Gastroesophageal sphincter (tissue), 4 donors: ENCODE measurements at regions not wholly inside any gene's neighbourhood (a gene's known extent, or its start where the extent isn't known, plus 50 kb on each side); places are given as distances from the start of the nearest gene placed in this dataset.

Source experiments
- ATAC-seq: fragments of 150-250 bp; one replicate; pipeline ENCODE4 v1.9.1; 2016; ENCODE audit warnings: mild to moderate bottlenecking, moderate library complexity
- H3K27ac ChIP-seq, 4 donors: fragments of 200-600 bp; sonication (generic) in 3 of 4; 1 replicate in 3 of 4; 2 replicates in 1 of 4; pipeline ENCODE4 v1.5.1; 2016 to 2019
- H3K27me3 ChIP-seq: fragments of 200-600 bp; sonication (generic); one replicate; pipeline ENCODE4 v1.5.1; 2019
- H3K36me3 ChIP-seq, 2 donors: fragments of 200-600 bp; sonication (generic); one replicate each; pipeline ENCODE4 v1.5.1; 2019; ENCODE audit warnings: control low read depth in 1 of 2
- H3K4me1 ChIP-seq, 3 donors: fragments of 200-600 bp; sonication (generic); 1 replicate in 2 of 3; 2 replicates in 1 of 3; pipeline ENCODE4 v1.5.1; 2016 to 2019; ENCODE audit warnings: control low read depth in 2 of 3
- H3K4me3 ChIP-seq, 2 donors: fragments of 200-600 bp; sonication (generic); one replicate each; pipeline ENCODE4 v1.5.1; 2019; ENCODE audit warnings: mild to moderate bottlenecking in 1 of 2, moderate library complexity in 1 of 2
- H3K9me3 ChIP-seq, 3 donors: fragments of 200-600 bp; sonication (generic); one replicate each; pipeline ENCODE4 v1.5.1; 2017 to 2019; ENCODE audit warnings: control low read depth in 2 of 3
- CTCF ChIP-seq, 4 experiments: fragments of 200-600 bp in 2 of 4; fragments of 450-650 bp in 2 of 4; sonication (generic) in 1 of 4; IDR thresholded peaks; one replicate each; pipeline ENCODE4 v1.5.1; 2017 to 2019; ENCODE audit warnings: antibody characterized with exemption in 4 of 4, mild to moderate bottlenecking in 2 of 4, moderate library complexity in 2 of 4
- EP300 ChIP-seq: sonication (generic); formaldehyde crosslinking; IDR thresholded peaks from one replicate; pipeline ENCODE4 v1.6.1; 2017; ENCODE audit warnings: antibody characterized with exemption, mild to moderate bottlenecking
- POLR2A ChIP-seq, 2 donors: fragments of 450-650 bp; IDR thresholded peaks; one replicate each; pipeline ENCODE4 v1.6.1; 2017; ENCODE audit warnings: antibody characterized with exemption in 2 of 2, mild to moderate bottlenecking in 2 of 2, moderate library complexity in 1 of 2
- POLR2AphosphoS5 ChIP-seq: sonication (generic); formaldehyde crosslinking; IDR thresholded peaks from one replicate; pipeline ENCODE4 v1.6.1; 2017; ENCODE audit warnings: antibody characterized with exemption
- WGBS, 2 donors: methylation state at CpG; one replicate each; pipeline ENCODE4 v1.1.5; 2018; ENCODE audit warnings: low coverage in 1 of 2; 5-methylcytosine and 5-hydroxymethylcytosine counted together

GRCh38 chr4:43778187-43778915 is 670.3 kb downstream of the KCTD8 start:
- TF ChIP-seq POLR2A (IDR thresholded peaks at IDR 0.05) (no peak), POLR2AphosphoS5 (no peak), CTCF (IDR thresholded peaks at IDR 0.05) (no peak), EP300 (no peak)
- H3K4me1 ChIP-seq = no peaks in the 10 kb centered on the region
- no peaks in the 10 kb centered on the region for H3K27me3 ChIP-seq
- H3K27ac ChIP-seq = no peak overlapping the region
- no peak overlapping the region for H3K4me3 ChIP-seq
- H3K36me3 ChIP-seq = no peaks in the 10 kb centered on the region
- 54 to 82% methylated on average over 3 of the region's 3 CpGs for WGBS, 2 donors
- ATAC-seq = no peak
- H3K9me3 ChIP-seq = no peaks in the 10 kb centered on the region

GRCh38 chr4:43781125-43781524 is 667.5 kb downstream of the KCTD8 start:
- H3K9me3 ChIP-seq = no peaks in the 10 kb centered on the region
- no peaks in the 10 kb centered on the region for H3K27me3 ChIP-seq
- ATAC-seq = no peak
- H3K4me1 ChIP-seq = no peaks in the 10 kb centered on the region
- H3K27ac ChIP-seq = no peak overlapping the region
- no peaks in the 10 kb centered on the region for H3K36me3 ChIP-seq
- H3K4me3 ChIP-seq = no peak overlapping the region
- TF ChIP-seq CTCF (IDR thresholded peaks at IDR 0.05) (no peak), POLR2AphosphoS5 (no peak), EP300 (no peak), POLR2A (IDR thresholded peaks at IDR 0.05) (no peak)

GRCh38 chr4:43782391-43782790 is 666.2 kb downstream of the KCTD8 start:
- TF ChIP-seq POLR2A (IDR thresholded peaks at IDR 0.05) = no peak
- TF ChIP-seq CTCF (IDR thresholded peaks at IDR 0.05) = no peak
- TF ChIP-seq POLR2AphosphoS5 = no peak
- TF ChIP-seq EP300 = no peak
- Histone ChIP-seq H3K36me3 (no peaks in the 10 kb centered on the region), H3K4me1 (no peaks in the 10 kb centered on the region), H3K27ac (no peak overlapping the region), H3K9me3 (no peaks in the 10 kb centered on the region), H3K27me3 (no peaks in the 10 kb centered on the region), H3K4me3 (no peak overlapping the region)
- 72 to 87% methylated on average over 3 of the region's 3 CpGs for WGBS, 2 donors
- no peak for ATAC-seq

GRCh38 chr4:43816116-43816515 is 632.5 kb downstream of the KCTD8 start:
- Histone ChIP-seq H3K4me1 (no peaks in the 10 kb centered on the region), H3K9me3 (peaks cover 0 to 3% (median 0%) of the 10 kb centered on the region in 3 donors), H3K27ac (no peak overlapping the region), H3K36me3 (no peaks in the 10 kb centered on the region), H3K27me3 (no peaks in the 10 kb centered on the region), H3K4me3 (no peak overlapping the region)
- no peak for ATAC-seq
- WGBS, 2 donors = 0 to 12% methylated on average over 1 of the region's 1 CpG
- TF ChIP-seq POLR2AphosphoS5 (no peak), CTCF (IDR thresholded peaks at IDR 0.05) (no peak), EP300 (no peak), POLR2A (IDR thresholded peaks at IDR 0.05) (no peak)

- Histone ChIP-seq H3K9me3 (peaks cover 0 to 17% (median 0%) of the 10 kb centered on the region in 3 donors), H3K27me3 (no peaks in the 10 kb centered on the region), H3K4me3 (no peak overlapping the region), H3K36me3 (no peaks in the 10 kb centered on the region), H3K4me1 (no peaks in the 10 kb centered on the region), H3K27ac (no peak overlapping the region)
- no peak for TF ChIP-seq EP300
- no peak for TF ChIP-seq POLR2AphosphoS5
- TF ChIP-seq CTCF (IDR thresholded peaks at IDR 0.05) = no peak
- no peak for TF ChIP-seq POLR2A (IDR thresholded peaks at IDR 0.05)
- 70 to 78% methylated on average over 2 of the region's 2 CpGs for WGBS, 2 donors
- ATAC-seq = no peak
Observed at GRCh38 chr4:43822621-43823020, 626.0 kb downstream of the KCTD8 start.
